D341Med (cell line): ENCODE measurements at regions not wholly inside any gene's neighbourhood (a gene's known extent, or its start where the extent isn't known, plus 50 kb on each side); places are given as distances from the start of the nearest gene placed in this dataset.
A peak's percentile ranks its signal among the peaks of the same experiment; 100 is the strongest.

Experiments used
- DNase-seq: peaks from one replicate; pipeline ENCODE4 v3.0.0; 2012; ENCODE audit warnings: low spot score

GRCh38 chr10:92747066-92747465 lies 57.3 kb downstream of the HHEX start:
- no peak for DNase-seq

- no peak for DNase-seq
These were observed 57.8 kb downstream of the HHEX start for GRCh38 chr10:92747600-92747999.

- DNase-seq = no peak
These were observed 61.2 kb downstream of the HHEX start for GRCh38 chr10:92750791-92751533.

GRCh38 chr10:92751534-92751811 lies 61.7 kb downstream of the HHEX start:
- DNase-seq = no peak

- DNase-seq = no peak
These were observed 62.1 kb downstream of the HHEX start for GRCh38 chr10:92751827-92752226.

- no peak for DNase-seq
These were observed 64.1 kb downstream of the HHEX start for GRCh38 chr10:92753865-92754264.

- no peak for DNase-seq
These were observed 66.0 kb downstream of the HHEX start for GRCh38 chr10:92755725-92756124.

- no peak for DNase-seq
These were observed 66.7 kb downstream of the HHEX start for GRCh38 chr10:92756201-92757065.

GRCh38 chr10:92757066-92757710 lies 67.4 kb downstream of the HHEX start:
- DNase-seq = peak; percentile 34

- no peak for DNase-seq
These were observed 68.0 kb downstream of the HHEX start for GRCh38 chr10:92757711-92758104.

GRCh38 chr10:92758594-92758993 lies 68.8 kb downstream of the HHEX start:
- DNase-seq = no peak

- DNase-seq = no peak
These were observed 70.9 kb downstream of the HHEX start for GRCh38 chr10:92760609-92761008.

GRCh38 chr10:92761571-92761970 lies 71.8 kb downstream of the HHEX start:
- DNase-seq = no peak

- no peak for DNase-seq
These were observed 73.9 kb downstream of the HHEX start for GRCh38 chr10:92763634-92764155.

GRCh38 chr10:92766451-92766850 lies 76.7 kb downstream of the HHEX start:
- no peak for DNase-seq

GRCh38 chr10:92768104-92768503 lies 78.3 kb downstream of the HHEX start:
- no peak for DNase-seq

- DNase-seq = no peak
These were observed 74.5 kb upstream of the EXOC6 start for GRCh38 chr10:92773776-92774175.

GRCh38 chr10:92778091-92778490 lies 70.2 kb upstream of the EXOC6 start:
- no peak for DNase-seq

GRCh38 chr10:92785118-92785517 lies 63.2 kb upstream of the EXOC6 start:
- no peak for DNase-seq

GRCh38 chr10:92787557-92788152 lies 60.7 kb upstream of the EXOC6 start:
- DNase-seq = no peak

GRCh38 chr10:92789067-92789466 lies 59.3 kb upstream of the EXOC6 start:
- DNase-seq = no peak

- DNase-seq = no peak
These were observed 58.5 kb upstream of the EXOC6 start for GRCh38 chr10:92789786-92790185.

- DNase-seq = no peak
These were observed 57.9 kb upstream of the EXOC6 start for GRCh38 chr10:92790440-92790839.
